CD4-positive, alpha-beta T cell (primary cell): ENCODE measurements at regions not wholly inside any gene's neighbourhood (a gene's known extent, or its start where the extent isn't known, plus 50 kb on each side); places are given as distances from the start of the nearest gene placed in this dataset.

Experiments
- ATAC-seq: fragments of 200-7000 bp; cut with Tn5 transposase; one replicate; pipeline ENCODE4 v1.10.0; 2022; ENCODE audit warnings: mild to moderate bottlenecking; ENCODE audit not compliant: poor library complexity
- CTCF ChIA-PET: fragments of 350-600 bp; sonication (Branson Sonifier 250); formaldehyde crosslinking; loops from one replicate; lab custom pipeline; 2021; ENCODE audit warnings: antibody characterized with exemption, inconsistent platforms; lab: Charles Lee
- POLR2A ChIA-PET: fragments of 350-600 bp; sonication (Branson Sonifier 250); formaldehyde crosslinking; loops from one replicate; lab custom pipeline; 2021; ENCODE audit warnings: antibody characterized with exemption, inconsistent platforms; lab: Charles Lee
- DNase-seq, 14 experiments: peaks; one replicate each; pipeline ENCODE4 v3.0.0-alpha.2; 2013 to 2020; ENCODE audit warnings: mixed read lengths in 2 of 14
- H3K27ac ChIP-seq, 2 donors: one replicate each; pipeline versions ENCODE4 v1.5.1 to v1.7.0; 2013; ENCODE audit warnings: low read length in 2 of 2, low read depth in 1 of 2, mild to moderate bottlenecking in 1 of 2
- H3K27me3 ChIP-seq, 2 experiments: 1 replicate in 1 of 2; 2 replicates in 1 of 2; pipeline versions ENCODE4 v1.6.1 to v1.7.0; 2013; ENCODE audit warnings: low read length in 2 of 2, control low read depth in 1 of 2, mild to moderate bottlenecking in 1 of 2, moderate library complexity in 1 of 2; ENCODE audit not compliant: insufficient read depth in 2 of 2, control insufficient read depth in 1 of 2
- H3K36me3 ChIP-seq: one replicate; pipeline ENCODE4 v1.6.1; 2013; ENCODE audit warnings: low read length, control low read depth; ENCODE audit not compliant: insufficient read depth
- H3K4me1 ChIP-seq: one replicate; pipeline ENCODE4 v1.6.1; 2013; ENCODE audit warnings: low read length, control low read depth; ENCODE audit not compliant: insufficient read depth
- H3K4me3 ChIP-seq: one replicate; pipeline ENCODE4 v1.5.1; 2013; ENCODE audit warnings: mild to moderate bottlenecking, low read length, moderate library complexity
- H3K9me3 ChIP-seq, 2 experiments: 1 replicate in 1 of 2; 2 replicates in 1 of 2; pipeline versions ENCODE4 v1.6.1 to v1.7.0; 2013; ENCODE audit warnings: low read length in 2 of 2, mild to moderate bottlenecking in 2 of 2, control low read depth in 1 of 2, moderate library complexity in 1 of 2; ENCODE audit not compliant: control insufficient read depth in 1 of 2, insufficient read depth in 1 of 2
- H3K27ac Mint-ChIP-seq: one replicate; pipeline ENCODE4 v1.8.0; 2020; ENCODE audit warnings: mixed read lengths
- H3K27me3 Mint-ChIP-seq: one replicate; pipeline ENCODE4 v1.8.0; 2021; ENCODE audit warnings: mixed read lengths
- H3K36me3 Mint-ChIP-seq: one replicate; pipeline ENCODE4 v1.8.0; 2021; ENCODE audit warnings: low read depth, mixed read lengths
- H3K4me1 Mint-ChIP-seq: one replicate; pipeline ENCODE4 v1.8.0; 2021; ENCODE audit warnings: low read depth, mixed read lengths
- H3K4me3 Mint-ChIP-seq: one replicate; pipeline ENCODE4 v1.8.0; 2020; ENCODE audit warnings: mild to moderate bottlenecking, mixed read lengths
- H3K9me3 Mint-ChIP-seq: one replicate; pipeline ENCODE4 v1.8.0; 2020; ENCODE audit warnings: mixed read lengths
- intact Hi-C, 2 experiments: fragments of 100-400 bp; cut with DNase I in 1 of 2; cut with micrococcal nuclease in 1 of 2; formaldehyde crosslinking; loops; one replicate each; pipeline versions ENCODE4 v1.15.1 to v1.9.0; 2023 to 2025; cut with DNase I, micrococcal nuclease
- TF ChIP-seq, protein P1 (sequence below): fragments of 200-600 bp; IDR thresholded peaks from one replicate; pipeline ENCODE4 v1.8.0; 2022; ENCODE audit warnings: antibody characterized with exemption, mild to moderate bottlenecking

- intact Hi-C loops, result no loop called here
- Histone ChIP-seq H3K4me3 (no peak overlapping the region), H3K27ac (no peak overlapping the region), H3K9me3 (peaks cover 0 to 3% of the 10 kb centered on the region in 2 experiments), H3K27me3 (no peaks in the 10 kb centered on the region), H3K4me1 (no peaks in the 10 kb centered on the region), H3K36me3 (no peaks in the 10 kb centered on the region)
- Mint-ChIP-seq H3K36me3 (no peaks in the 10 kb centered on the region), H3K4me3 (no peak overlapping the region), H3K27me3 (peaks cover 13% of the 10 kb centered on the region), H3K4me1 (no peaks in the 10 kb centered on the region), H3K9me3 (no peaks in the 10 kb centered on the region), H3K27ac (no peak overlapping the region)
- DNase-seq (no peak), ATAC-seq (no peak)
- TF ChIP-seq, protein P1, sequence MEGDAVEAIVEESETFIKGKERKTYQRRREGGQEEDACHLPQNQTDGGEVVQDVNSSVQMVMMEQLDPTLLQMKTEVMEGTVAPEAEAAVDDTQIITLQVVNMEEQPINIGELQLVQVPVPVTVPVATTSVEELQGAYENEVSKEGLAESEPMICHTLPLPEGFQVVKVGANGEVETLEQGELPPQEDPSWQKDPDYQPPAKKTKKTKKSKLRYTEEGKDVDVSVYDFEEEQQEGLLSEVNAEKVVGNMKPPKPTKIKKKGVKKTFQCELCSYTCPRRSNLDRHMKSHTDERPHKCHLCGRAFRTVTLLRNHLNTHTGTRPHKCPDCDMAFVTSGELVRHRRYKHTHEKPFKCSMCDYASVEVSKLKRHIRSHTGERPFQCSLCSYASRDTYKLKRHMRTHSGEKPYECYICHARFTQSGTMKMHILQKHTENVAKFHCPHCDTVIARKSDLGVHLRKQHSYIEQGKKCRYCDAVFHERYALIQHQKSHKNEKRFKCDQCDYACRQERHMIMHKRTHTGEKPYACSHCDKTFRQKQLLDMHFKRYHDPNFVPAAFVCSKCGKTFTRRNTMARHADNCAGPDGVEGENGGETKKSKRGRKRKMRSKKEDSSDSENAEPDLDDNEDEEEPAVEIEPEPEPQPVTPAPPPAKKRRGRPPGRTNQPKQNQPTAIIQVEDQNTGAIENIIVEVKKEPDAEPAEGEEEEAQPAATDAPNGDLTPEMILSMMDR, result no peak
- ChIA-PET POLR2A (no interaction called here), CTCF (no interaction called here)
Observed at GRCh38 chr22:48984639-48985038, 843.0 kb downstream of the BRD1 start.

- Histone ChIP-seq H3K4me3 (no peak overlapping the region), H3K27ac (no peak overlapping the region), H3K36me3 (no peaks in the 10 kb centered on the region), H3K4me1 (no peaks in the 10 kb centered on the region), H3K9me3 (peaks cover 0 to 8% of the 10 kb centered on the region in 2 experiments), H3K27me3 (no peaks in the 10 kb centered on the region)
- H3K36me3 Mint-ChIP-seq, result no peaks in the 10 kb centered on the region
- no peak overlapping the region for H3K27ac Mint-ChIP-seq
- ATAC-seq, result no peak
- ChIA-PET CTCF (no interaction called here), POLR2A (no interaction called here)
- TF ChIP-seq, protein P1, result no peak
- no peaks in the 10 kb centered on the region for H3K4me1 Mint-ChIP-seq
- H3K9me3 Mint-ChIP-seq, result peaks cover 2% of the 10 kb centered on the region
- H3K4me3 Mint-ChIP-seq, result no peak overlapping the region
- intact Hi-C loops, result no loop called here
- DNase-seq, result no peak
- H3K27me3 Mint-ChIP-seq, result peaks cover 29% of the 10 kb centered on the region
Observed at GRCh38 chr22:48982321-48982905, 845.3 kb downstream of the BRD1 start.

DNA sequence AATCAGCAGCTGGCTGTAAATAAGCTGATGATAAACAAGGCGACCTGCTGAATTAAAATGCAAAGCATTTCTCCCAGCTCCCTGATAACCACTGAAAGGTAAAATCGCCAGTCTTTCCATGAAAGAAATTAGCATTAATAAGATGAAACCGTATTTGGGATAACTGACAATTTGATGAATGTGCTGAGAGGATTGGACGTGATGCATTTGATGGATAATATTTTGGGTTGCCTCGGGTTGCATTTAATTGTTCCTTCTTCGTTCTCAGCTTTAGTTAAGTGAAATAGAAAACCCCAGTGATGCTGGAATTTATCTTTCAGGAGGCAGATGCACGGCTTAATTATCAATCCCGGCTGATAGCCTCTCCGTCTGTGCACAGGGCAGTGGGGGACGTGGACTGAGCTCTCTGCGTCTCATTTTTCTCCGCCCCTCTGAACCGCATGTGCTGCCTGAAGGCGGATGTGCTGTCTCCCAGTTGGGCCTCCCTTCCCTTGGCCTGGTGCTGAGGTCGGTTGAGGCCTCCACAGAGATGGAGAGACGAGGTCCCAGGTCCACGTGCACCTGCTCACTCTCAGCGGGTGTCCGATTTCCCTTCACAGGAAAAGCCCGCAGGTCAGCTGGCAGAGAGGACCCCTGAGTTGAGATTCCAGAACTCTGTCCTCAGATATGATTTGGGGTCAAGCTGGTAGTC is 846.2 kb downstream of the BRD1 start:
- peaks cover 0 to 4% of the 10 kb centered on the region in 2 experiments for H3K27me3 ChIP-seq
- peaks cover 31% of the 10 kb centered on the region for H3K27me3 Mint-ChIP-seq
- intact Hi-C loops, result no loop called here
- H3K4me1 Mint-ChIP-seq, result no peaks in the 10 kb centered on the region
- no peak overlapping the region for H3K27ac ChIP-seq
- H3K36me3 Mint-ChIP-seq, result no peaks in the 10 kb centered on the region
- H3K27ac Mint-ChIP-seq, result no peak overlapping the region
- TF ChIP-seq, protein P1, result no peak
- no peaks in the 10 kb centered on the region for H3K4me1 ChIP-seq
- DNase-seq (no peak), ATAC-seq (no peak)
- H3K4me3 Mint-ChIP-seq, result no peak overlapping the region
- H3K36me3 ChIP-seq, result no peaks in the 10 kb centered on the region
- H3K4me3 ChIP-seq, result no peak overlapping the region
- ChIA-PET POLR2A (no interaction called here), CTCF (no interaction called here)
- peaks cover 2% of the 10 kb centered on the region for H3K9me3 Mint-ChIP-seq
- peaks cover 0 to 16% of the 10 kb centered on the region in 2 experiments for H3K9me3 ChIP-seq
